ENCODE measurements at regions not wholly inside any gene's neighbourhood (a gene's known extent, or its start where the extent isn't known, plus 50 kb on each side); places are given as distances from the start of the nearest gene placed in this dataset.
"Not testable (repeated sequence)": the region's sequence is repeated elsewhere in the genome, so short reads cannot be mapped to it uniquely, and the experiment has no call there.

GRCh38 chr4:129254526-129254925 lies 158.6 kb downstream of the C4orf33 start:
- DNase-seq, result no peak

GRCh38 chr4:129261584-129261983 lies 165.6 kb downstream of the C4orf33 start:
- DNase-seq, result no peak

DNA sequence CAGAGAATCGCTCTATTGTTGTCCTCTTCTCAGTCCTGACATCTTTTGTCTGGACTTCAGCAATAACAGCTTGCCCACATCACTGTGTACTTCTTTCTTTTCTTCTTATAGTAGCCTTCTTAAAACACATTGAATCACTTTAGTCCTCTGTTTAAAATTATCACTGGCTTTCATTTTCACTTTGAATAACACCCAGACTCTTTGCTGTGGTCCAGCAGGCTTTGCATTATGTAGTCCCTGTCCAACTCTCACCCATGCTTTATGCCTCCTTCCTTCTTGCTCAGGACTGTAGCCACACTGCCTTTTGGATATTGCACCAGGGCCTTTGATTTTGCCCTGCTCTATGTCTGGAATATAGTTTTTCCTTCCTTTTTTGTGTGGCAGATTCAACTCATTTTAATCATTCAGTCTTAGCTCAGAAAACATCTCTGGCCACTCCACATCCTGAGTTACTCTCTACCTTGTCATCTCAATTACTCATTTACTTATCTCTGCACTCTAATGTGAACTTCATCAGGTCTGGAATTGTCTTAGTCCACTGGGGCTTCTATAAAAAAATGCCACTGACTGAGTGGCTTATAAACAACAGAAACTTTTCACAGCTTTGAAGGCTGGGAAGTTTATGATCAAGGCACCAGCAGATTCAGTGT lies 168.2 kb downstream of the C4orf33 start:
- DNase-seq, result no peak

DNA sequence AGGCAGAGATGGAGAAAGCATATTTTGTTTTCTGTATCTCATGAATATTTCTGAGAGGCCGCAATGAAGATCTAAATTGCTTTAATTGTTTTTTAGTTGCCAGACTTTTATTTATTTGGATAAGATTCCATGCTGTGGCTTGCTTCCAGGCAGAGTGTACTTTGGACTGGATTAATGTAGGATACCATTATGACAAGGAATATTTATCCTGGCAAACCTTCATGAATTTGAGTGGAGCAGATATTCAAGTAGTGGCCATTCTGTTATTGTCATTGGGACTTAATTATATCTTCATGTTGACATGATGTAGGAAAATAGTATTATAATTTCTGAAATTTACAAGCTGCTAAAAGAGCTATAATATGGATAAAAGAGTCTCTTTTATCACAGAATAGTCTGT lies 182.9 kb downstream of the C4orf33 start:
- no peak for DNase-seq

DNA sequence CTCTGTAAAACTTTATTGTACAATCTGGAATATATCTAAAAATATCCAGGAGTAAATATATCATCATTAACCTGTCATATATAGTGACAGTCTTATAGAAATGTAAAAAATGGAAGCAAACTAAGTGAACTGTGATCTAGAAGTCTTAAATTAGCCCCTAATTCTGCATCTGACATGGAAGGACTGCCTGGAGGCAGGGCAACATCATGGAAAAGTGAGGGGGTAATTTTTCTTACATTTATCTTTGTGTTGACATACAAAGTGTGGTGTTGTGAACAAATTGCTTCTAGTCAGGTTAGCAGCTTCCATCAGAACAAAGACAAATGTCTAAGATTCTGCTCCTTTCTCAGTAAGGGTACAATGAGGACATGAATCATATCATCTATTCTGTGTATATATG lies 186.3 kb downstream of the C4orf33 start:
- DNase-seq, result no peak

DNA sequence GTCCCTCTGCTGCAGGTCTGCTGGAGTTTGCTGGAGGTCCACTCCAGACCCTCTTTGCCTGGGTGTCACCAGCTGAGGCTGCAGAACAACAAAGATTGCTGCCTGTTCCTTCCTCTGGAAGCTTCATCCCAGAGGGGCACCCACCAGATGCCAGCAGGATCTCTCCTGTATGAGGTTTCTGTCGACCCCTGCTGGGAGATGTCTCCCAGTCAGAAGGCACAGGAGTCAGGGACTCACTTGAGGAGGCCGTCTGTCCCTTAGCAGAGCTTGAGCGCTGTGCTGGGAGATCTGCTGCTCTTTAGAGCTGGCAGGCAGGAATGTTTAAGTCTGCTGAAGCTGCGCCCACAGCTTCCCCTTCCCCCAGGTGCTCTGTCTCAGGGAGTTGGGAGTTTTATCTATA lies 196.2 kb downstream of the C4orf33 start:
- not testable (repeated sequence) for DNase-seq

- peak in 2 of 4 experiments; percentile 30 to 54 for DNase-seq
Observed at GRCh38 chr4:129314781-129315180, 218.8 kb downstream of the C4orf33 start.

- DNase-seq, result no peak
Observed at GRCh38 chr4:129322920-129323319, 227.0 kb downstream of the C4orf33 start.

GRCh38 chr4:129323658-129324057 lies 227.7 kb downstream of the C4orf33 start:
- no peak for DNase-seq

DNA sequence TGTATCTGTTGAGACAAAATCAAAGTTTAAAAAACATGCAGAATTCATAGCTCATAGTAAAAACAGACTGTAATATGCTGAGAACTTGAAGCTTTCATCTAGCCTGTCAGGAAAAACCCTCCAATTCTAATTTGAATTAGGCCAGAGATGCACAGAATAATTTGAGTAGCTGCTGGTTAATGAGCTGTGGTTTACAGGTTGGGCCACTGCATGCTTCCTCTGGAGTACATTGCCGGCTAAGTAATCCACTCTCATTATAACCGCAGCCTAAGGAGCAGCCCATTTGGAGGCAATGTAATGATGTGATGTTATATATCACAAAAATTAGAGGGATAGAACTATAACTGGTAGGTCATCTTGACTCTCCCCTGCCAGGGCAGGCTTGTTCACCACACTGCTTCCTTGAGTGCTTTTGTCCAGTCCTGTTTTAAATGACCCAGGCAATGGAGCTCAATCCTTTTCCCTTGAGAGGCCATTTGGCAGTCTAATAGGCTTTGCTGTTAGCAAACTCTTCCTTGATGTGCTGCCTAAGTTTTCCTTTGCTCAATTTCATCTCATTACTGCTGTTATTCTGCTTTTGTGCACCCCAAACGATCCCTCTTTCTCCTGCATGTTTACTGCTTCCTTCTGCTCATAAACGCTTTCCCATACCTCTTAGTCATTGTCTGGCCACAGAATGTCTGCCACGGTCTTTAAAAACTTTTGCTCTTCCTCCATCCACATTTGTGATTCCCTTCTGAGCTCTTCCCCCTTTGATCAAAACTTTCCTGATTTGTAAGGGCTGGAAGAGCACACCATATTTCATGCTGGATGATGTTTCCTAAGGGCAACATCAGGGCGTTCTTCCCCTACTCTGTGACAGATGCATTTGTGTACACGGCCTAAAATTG lies 230.9 kb downstream of the C4orf33 start:
- peak; percentile 23 to 59 (median 43) for DNase-seq

DNA sequence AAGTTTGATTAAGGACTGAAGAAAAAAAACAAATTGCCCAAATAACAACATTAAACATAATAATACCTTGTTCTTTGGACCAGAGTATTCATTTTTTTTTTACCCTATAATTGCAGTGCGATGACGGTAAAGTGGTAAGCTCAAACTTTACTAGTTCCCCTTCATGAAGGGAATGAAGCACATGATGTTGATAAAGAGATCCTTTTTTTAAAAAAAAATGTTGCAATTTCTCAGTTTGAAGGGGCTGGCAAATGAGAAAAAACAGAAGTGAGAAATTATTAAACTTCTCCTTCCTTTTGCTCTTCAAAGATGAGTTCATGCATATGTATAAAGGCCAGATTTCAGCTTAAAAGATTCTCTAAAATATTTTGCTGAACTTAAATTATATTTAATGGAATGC lies 231.7 kb downstream of the C4orf33 start:
- peak; percentile 30 to 93 (median 63) for DNase-seq

- DNase-seq, result peak; percentile 17 to 69 (median 50)
Observed at GRCh38 chr4:129328162-129328561, 232.2 kb downstream of the C4orf33 start.

GRCh38 chr4:129334136-129334535 lies 238.2 kb downstream of the C4orf33 start:
- no peak for DNase-seq

DNA sequence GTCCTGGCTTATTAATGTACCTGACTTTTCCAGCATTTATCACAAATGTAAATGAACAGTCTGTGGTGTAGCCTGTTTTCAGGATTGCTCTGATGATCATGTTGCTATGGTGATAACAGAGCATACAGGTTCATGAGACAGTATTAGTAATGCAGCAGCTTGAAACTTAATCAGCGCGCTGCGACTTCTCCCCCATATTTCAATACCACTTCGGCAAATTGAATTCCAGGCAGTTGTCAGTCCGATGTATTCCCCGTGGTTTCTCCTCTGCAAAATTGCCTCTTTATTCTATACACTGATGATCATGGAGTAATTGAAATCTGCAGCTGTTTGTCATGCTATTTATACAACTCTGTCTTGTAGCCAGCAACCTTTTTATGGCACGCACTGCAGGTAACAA lies 239.3 kb downstream of the C4orf33 start:
- no peak for DNase-seq

GRCh38 chr4:129335818-129336217 lies 239.9 kb downstream of the C4orf33 start:
- no peak for DNase-seq

GRCh38 chr4:129336457-129337227 lies 240.7 kb downstream of the C4orf33 start:
- no peak for DNase-seq

DNA sequence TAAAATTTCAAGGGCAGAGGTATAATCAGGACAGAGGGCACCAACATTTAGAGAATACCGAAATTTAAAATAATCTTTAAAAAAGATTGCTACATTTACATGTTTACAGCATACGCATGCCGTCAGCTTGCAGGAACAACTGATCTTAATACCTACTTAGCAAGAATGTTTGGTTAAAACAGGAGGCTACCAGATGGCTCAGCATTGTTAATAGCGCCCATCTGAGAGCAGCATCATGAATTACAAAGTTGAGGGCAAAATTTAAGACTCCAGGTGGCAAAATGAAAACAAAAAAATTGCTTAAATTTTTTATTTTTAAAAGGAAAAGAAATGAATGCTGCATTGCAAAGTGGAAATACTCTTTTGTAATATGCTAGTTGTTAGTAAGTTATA lies 241.3 kb downstream of the C4orf33 start:
- DNase-seq, result no peak

- peak; percentile 56 to 96 (median 84) for DNase-seq
Observed at GRCh38 chr4:129342819-129343408, 247.0 kb downstream of the C4orf33 start.

- DNase-seq, result peak; percentile 64 to 74 (median 68)
Observed at GRCh38 chr4:129344058-129344457, 248.1 kb downstream of the C4orf33 start.

GRCh38 chr4:129345609-129346008 lies 249.7 kb downstream of the C4orf33 start:
- DNase-seq, result peak; percentile 31 to 71 (median 56)

- DNase-seq, result peak; percentile 16 to 63 (median 39)
Observed at GRCh38 chr4:129346036-129346435, 250.1 kb downstream of the C4orf33 start.

DNA sequence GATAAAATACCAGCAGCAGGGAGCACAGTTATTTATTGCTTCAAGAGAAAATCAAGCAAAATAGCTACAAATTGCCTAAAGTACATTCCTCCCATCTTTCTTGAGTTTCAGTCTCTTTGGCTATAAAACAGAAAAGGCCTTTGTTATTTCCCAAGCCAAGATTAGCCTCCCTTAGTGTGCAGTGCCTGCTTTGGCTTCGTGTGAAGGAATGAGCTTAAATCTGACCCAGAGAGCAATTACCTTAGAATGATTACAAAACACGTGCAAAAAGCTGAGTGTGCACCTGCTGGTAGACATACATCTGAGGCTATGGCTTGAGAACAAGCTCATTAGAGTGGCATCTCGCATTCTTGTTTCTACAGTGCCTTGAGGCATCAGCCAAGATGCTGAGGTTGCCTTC lies 250.8 kb downstream of the C4orf33 start:
- no peak for DNase-seq

All from suppressor macrophage (primary cell).